Nephron (organoid): ENCODE measurements at regions not wholly inside any gene's neighbourhood (a gene's known extent, or its start where the extent isn't known, plus 50 kb on each side); places are given as distances from the start of the nearest gene placed in this dataset.
A peak's percentile ranks its signal among the peaks of the same experiment; 100 is the strongest.

Experiments used
- H3K27ac Mint-ChIP-seq, 3 experiments: 2 replicates each; pipeline ENCODE4 v1.8.0; 2020; ENCODE audit warnings: mixed read lengths in 3 of 3, mild to moderate bottlenecking in 2 of 3, moderate library complexity in 1 of 3
- H3K27me3 Mint-ChIP-seq: 2 replicates; pipeline ENCODE4 v1.8.0; 2021; ENCODE audit warnings: low read depth, mild to moderate bottlenecking, moderate library complexity, mixed read lengths
- H3K36me3 Mint-ChIP-seq: 2 replicates; pipeline ENCODE4 v1.8.0; 2020; ENCODE audit warnings: low read depth, mixed read lengths
- H3K4me1 Mint-ChIP-seq: 2 replicates; pipeline ENCODE4 v1.8.0; 2020; ENCODE audit warnings: mixed read lengths
- H3K4me3 Mint-ChIP-seq, 3 experiments: 2 replicates each; pipeline ENCODE4 v1.8.0; 2020; ENCODE audit warnings: mild to moderate bottlenecking in 3 of 3, mixed read lengths in 3 of 3, moderate library complexity in 2 of 3
- H3K9me3 Mint-ChIP-seq: 2 replicates; pipeline ENCODE4 v1.8.0; 2020; ENCODE audit warnings: mixed read lengths
- TF ChIP-seq, protein P1 (sequence below), 3 experiments: fragments of 200-600 bp; sonication (generic); IDR thresholded peaks; one replicate each; pipeline ENCODE4 v1.5.0; 2021; ENCODE audit warnings: antibody characterized with exemption in 3 of 3; ENCODE audit not compliant: unreplicated experiment in 3 of 3

DNA sequence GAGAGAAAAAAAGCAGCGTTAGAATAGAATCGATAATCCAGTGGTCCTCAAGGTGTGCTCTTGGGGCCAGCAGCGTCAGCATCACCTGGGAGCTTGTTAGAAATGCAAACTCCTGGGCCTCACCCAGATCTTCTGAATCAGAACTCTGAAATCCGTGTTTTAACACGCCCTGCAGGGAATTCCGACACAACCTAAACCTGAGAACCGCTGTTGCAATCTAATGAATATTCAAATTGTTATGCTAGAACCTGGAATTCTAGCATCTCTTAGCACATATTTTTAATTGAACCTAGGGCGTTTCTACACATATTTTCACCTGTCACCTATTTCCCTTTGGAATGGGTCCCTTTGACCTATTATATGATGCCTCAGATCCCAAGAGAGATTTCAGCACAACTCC lies 175.7 kb downstream of the PSMG1 start:
- Mint-ChIP-seq H3K9me3 (no peaks in the 10 kb centered on the region), H3K36me3 (no peaks in the 10 kb centered on the region), H3K4me3 (no peak overlapping the region), H3K27ac (peak overlapping the region; percentile 84 to 96 (median 91)), H3K4me1 (peaks cover 55% of the 10 kb centered on the region), H3K27me3 (no peaks in the 10 kb centered on the region)
- TF ChIP-seq, protein P1, sequence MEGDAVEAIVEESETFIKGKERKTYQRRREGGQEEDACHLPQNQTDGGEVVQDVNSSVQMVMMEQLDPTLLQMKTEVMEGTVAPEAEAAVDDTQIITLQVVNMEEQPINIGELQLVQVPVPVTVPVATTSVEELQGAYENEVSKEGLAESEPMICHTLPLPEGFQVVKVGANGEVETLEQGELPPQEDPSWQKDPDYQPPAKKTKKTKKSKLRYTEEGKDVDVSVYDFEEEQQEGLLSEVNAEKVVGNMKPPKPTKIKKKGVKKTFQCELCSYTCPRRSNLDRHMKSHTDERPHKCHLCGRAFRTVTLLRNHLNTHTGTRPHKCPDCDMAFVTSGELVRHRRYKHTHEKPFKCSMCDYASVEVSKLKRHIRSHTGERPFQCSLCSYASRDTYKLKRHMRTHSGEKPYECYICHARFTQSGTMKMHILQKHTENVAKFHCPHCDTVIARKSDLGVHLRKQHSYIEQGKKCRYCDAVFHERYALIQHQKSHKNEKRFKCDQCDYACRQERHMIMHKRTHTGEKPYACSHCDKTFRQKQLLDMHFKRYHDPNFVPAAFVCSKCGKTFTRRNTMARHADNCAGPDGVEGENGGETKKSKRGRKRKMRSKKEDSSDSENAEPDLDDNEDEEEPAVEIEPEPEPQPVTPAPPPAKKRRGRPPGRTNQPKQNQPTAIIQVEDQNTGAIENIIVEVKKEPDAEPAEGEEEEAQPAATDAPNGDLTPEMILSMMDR (IDR thresholded peaks at IDR 0.05; ENCODE audit: unreplicated experiment in 3 of 3), result no peak

DNA sequence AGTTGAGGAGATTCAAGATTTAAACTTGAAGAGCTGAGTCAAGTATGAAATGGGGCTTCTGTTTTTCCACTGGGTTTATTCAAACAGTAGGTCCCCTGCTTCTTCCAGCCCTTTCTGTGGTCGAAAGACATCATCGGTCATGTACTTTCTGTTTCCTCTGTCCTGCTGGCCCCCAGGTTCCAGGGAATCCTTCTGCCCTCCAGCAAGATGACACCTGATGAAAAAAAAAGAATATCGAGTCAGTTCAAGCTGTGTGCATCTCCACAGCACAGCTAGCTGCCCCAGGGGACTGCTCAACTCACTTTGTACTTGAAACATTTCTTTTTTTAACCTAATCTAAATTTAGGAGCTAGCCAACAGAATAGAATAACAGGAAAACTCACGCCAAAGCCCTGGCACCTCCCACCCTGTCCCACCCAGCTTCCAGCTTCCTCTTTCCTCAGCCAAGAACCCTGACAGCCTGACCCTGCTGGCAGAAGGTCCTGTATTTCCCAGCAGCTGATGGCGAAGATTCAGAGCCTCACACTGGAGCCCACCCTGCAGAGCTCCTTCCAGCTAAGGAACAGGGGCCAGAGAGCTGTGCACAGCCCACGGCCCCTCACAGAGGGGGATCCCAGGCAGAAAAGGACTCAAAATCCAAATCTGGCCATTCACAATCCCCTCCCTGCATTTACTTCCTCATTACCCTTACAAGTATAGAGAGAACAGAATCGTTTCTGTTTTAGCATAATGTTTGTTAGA lies 176.5 kb downstream of the PSMG1 start:
- Mint-ChIP-seq H3K9me3 (no peaks in the 10 kb centered on the region), H3K27ac (peak overlapping the region; percentile 84 to 96 (median 91)), H3K36me3 (no peaks in the 10 kb centered on the region), H3K27me3 (no peaks in the 10 kb centered on the region), H3K4me3 (peak overlapping the region in 1 of 3 experiments; percentile 53), H3K4me1 (peaks cover 63% of the 10 kb centered on the region)
- TF ChIP-seq, protein P1 (IDR thresholded peaks at IDR 0.05; ENCODE audit: unreplicated experiment in 3 of 3), result no peak

DNA sequence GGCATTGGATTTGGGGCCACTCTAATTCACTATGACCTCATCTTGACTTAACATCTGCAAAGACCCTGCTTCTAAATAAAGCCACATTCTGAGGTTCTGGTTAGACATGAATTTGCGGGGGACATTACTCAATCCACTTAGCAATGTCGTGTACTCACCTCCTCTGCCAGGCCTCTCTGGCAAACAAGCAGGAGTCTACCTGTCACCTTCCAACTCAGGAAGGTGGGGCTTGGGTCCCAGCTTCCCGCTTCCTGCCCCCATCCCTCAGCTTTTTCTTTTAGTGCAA lies 177.8 kb downstream of the PSMG1 start:
- H3K27me3 Mint-ChIP-seq, result peaks cover 2% of the 10 kb centered on the region
- no peaks in the 10 kb centered on the region for H3K36me3 Mint-ChIP-seq
- peak overlapping the region; percentile 84 to 96 (median 91) for H3K27ac Mint-ChIP-seq
- H3K4me3 Mint-ChIP-seq, result no peak overlapping the region
- H3K4me1 Mint-ChIP-seq, result peaks cover 67% of the 10 kb centered on the region
- TF ChIP-seq, protein P1 (IDR thresholded peaks at IDR 0.05; ENCODE audit: unreplicated experiment in 3 of 3), result no peak
- no peaks in the 10 kb centered on the region for H3K9me3 Mint-ChIP-seq

DNA sequence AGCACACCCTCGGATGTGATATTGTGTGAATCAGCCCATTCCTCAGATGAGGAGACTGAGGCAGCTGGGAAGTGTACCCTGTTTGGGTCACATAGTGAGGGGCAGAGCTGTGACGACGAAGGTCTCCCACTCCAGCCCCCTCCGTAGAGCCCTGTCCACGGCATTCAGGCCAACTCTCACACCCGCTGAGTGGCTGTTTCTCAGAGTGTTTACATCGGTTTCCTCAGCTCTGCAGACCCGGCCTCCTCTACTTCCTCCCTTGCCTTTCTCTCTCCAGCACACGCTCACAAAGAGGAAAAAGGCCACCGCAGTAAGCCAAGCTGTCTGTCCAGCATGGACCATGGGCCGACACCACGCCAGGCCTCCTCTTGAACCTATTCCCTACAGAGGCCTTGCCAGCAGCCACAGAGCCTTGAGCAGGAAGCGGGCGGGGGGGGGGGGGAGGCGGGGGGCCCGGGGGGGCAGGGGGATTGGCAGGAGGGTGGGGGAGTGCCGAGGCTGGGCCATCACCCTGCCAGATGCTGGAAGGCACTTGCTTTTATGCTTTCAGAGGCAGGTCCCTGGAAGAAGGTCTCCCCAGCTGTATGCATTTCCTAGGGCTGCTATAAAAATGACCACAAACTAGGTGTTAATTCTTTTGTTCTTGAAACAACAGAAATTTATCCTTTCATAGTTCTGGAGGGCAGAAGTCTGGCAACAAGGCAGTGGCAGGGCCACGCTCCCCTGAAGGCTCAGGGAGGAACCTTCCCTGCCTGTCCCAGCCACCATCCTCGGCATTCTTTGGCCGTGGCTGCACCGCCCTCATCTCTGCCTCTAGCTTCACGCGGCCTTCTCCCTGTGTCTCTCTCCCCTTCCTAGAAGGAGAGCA lies 178.4 kb downstream of the PSMG1 start:
- H3K36me3 Mint-ChIP-seq, result no peaks in the 10 kb centered on the region
- peak overlapping the region; percentile 84 to 96 (median 93) for H3K27ac Mint-ChIP-seq
- H3K4me3 Mint-ChIP-seq, result peak overlapping the region in 1 of 3 experiments; percentile 15
- TF ChIP-seq, protein P1 (IDR thresholded peaks at IDR 0.05; ENCODE audit: unreplicated experiment in 3 of 3), result no peak
- H3K9me3 Mint-ChIP-seq, result no peaks in the 10 kb centered on the region
- peaks cover 7% of the 10 kb centered on the region for H3K27me3 Mint-ChIP-seq
- peaks cover 67% of the 10 kb centered on the region for H3K4me1 Mint-ChIP-seq

DNA sequence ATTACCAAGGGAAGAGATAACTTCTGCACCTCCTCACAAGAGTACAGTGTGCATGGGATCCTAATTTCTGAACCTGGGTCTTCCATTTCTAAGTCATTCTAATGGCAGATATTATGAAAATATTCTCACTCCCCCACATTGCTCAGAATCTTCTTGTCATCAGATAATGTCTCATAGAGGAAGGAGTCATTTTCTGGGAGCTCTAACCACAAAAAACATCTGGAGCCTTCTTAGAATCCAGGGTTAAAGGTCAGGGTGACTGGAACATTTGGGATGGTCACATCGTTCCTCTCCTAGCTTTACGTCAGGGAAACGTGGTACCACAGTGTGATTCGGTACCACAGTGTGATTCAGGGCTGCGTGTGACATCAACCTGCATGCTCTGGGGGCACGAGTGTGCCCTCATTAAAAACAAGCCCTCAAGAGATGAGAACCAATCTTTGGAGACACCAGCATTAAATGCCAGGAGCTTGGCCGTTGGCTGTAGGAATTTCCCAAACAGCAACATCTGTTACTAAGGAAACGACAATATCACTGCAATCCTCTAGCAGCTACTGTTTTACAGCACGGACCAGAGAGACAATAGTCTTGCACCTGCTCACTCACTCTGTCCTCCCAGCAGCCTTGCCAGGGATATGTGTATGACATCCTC lies 179.1 kb downstream of the PSMG1 start:
- Mint-ChIP-seq H3K4me1 (peaks cover 67% of the 10 kb centered on the region), H3K27me3 (peaks cover 7% of the 10 kb centered on the region), H3K27ac (peak overlapping the region; percentile 84 to 96 (median 93)), H3K36me3 (no peaks in the 10 kb centered on the region), H3K9me3 (no peaks in the 10 kb centered on the region), H3K4me3 (no peak overlapping the region)
- TF ChIP-seq, protein P1 (IDR thresholded peaks at IDR 0.05; ENCODE audit: unreplicated experiment in 3 of 3), result no peak
